Caco-2 (cell line): ENCODE measurements at regions not wholly inside any gene's neighbourhood (a gene's known extent, or its start where the extent isn't known, plus 50 kb on each side); places are given as distances from the start of the nearest gene placed in this dataset.
"Not testable (repeated sequence)": the region's sequence is repeated elsewhere in the genome, so short reads cannot be mapped to it uniquely, and the experiment has no call there.

Source experiments
- BruUV-seq: library from RNA; stranded (reverse); fragments of 400-500 nt; replicated peaks from 2 replicates; lab custom pipeline; 2021; lab: Mats Ljungman, UMichigan
- CTCF ChIA-PET: fragments of 300-600 bp; sonication (Branson Sonifier 250); formaldehyde crosslinking; loops from one replicate; lab custom pipeline; 2022; ENCODE audit warnings: antibody characterized with exemption; lab: Charles Lee
- POLR2A ChIA-PET: fragments of 300-600 bp; sonication (Branson Sonifier 250); formaldehyde crosslinking; loops from one replicate; lab custom pipeline; 2022; ENCODE audit warnings: antibody characterized with exemption; lab: Charles Lee
- DNase-seq, 2 experiments: peaks; one replicate each; pipeline versions ENCODE4 v3.0.0 to v3.0.0-alpha.2; 2020 to 2022
- H3K27me3 ChIP-seq: replicated peaks from 2 replicates; pipeline ENCODE4 v1.6.0; 2011; ENCODE audit warnings: low read length; ENCODE audit not compliant: control insufficient read depth, insufficient read depth
- H3K36me3 ChIP-seq: 2 replicates; pipeline ENCODE4 v1.5.1; 2011; ENCODE audit warnings: low read length; ENCODE audit not compliant: control insufficient read depth, insufficient read depth
- H3K4me1 ChIP-seq: fragments of 250-450 bp; sonication (Bioruptor Pico); 2 replicates; pipeline ENCODE4 v1.5.1; 2020; ENCODE audit warnings: mild to moderate bottlenecking
- H3K4me3 ChIP-seq: 2 replicates; pipeline ENCODE4 v1.5.1; 2011; ENCODE audit warnings: low read depth, mild to moderate bottlenecking, control low read depth, low read length
- H3K9me3 ChIP-seq: fragments of 250-450 bp; sonication (Bioruptor Pico); 2 replicates; pipeline ENCODE4 v1.5.1; 2020; ENCODE audit warnings: mild to moderate bottlenecking, moderate library complexity
- H3K27ac Mint-ChIP-seq: one replicate; pipeline ENCODE4 v1.8.0; 2022; ENCODE audit warnings: mixed read lengths; ENCODE audit not compliant: unreplicated experiment
- H3K27me3 Mint-ChIP-seq: one replicate; pipeline ENCODE4 v1.8.0; 2022; ENCODE audit warnings: mixed read lengths; ENCODE audit not compliant: insufficient read depth, unreplicated experiment
- H3K36me3 Mint-ChIP-seq: one replicate; pipeline ENCODE4 v1.8.0; 2022; ENCODE audit warnings: mild to moderate bottlenecking, mixed read lengths; ENCODE audit not compliant: insufficient read depth, unreplicated experiment
- H3K4me1 Mint-ChIP-seq: one replicate; pipeline ENCODE4 v1.8.0; 2022; ENCODE audit warnings: low read depth, mixed read lengths; ENCODE audit not compliant: unreplicated experiment
- H3K4me3 Mint-ChIP-seq: one replicate; pipeline ENCODE4 v1.8.0; 2022; ENCODE audit warnings: mild to moderate bottlenecking, moderate library complexity, mixed read lengths; ENCODE audit not compliant: unreplicated experiment
- H3K9me3 Mint-ChIP-seq: one replicate; pipeline ENCODE4 v1.8.0; 2022; ENCODE audit warnings: mixed read lengths; ENCODE audit not compliant: unreplicated experiment
- CTCF ChIP-seq, 2 experiments: fragments of 200-600 bp in 1 of 2; IDR thresholded peaks; 1 replicate in 1 of 2; 2 replicates in 1 of 2; pipeline versions ENCODE4 v1.5.1 to v1.8.0; 2011 to 2022; ENCODE audit warnings: antibody characterized with exemption in 1 of 2, control low read depth in 1 of 2, inconsistent platforms in 1 of 2, low read depth in 1 of 2, low read length in 1 of 2, mild to moderate bottlenecking in 1 of 2, moderate library complexity in 1 of 2; ENCODE audit not compliant: insufficient read depth in 1 of 2, severe bottlenecking in 1 of 2, unreplicated experiment in 1 of 2
- intact Hi-C: fragments of 100-400 bp; cut with micrococcal nuclease; formaldehyde crosslinking; loops from one replicate; pipeline ENCODE4 v1.10.0; 2022; ENCODE audit not compliant: unreplicated experiment

GRCh38 chr9:115340314-115340713 lies 222.4 kb upstream of the TNC start:
- H3K4me1 ChIP-seq = no peaks in the 10 kb centered on the region
- no TSS peak for BruUV-seq
- H3K36me3 Mint-ChIP-seq = no peaks in the 10 kb centered on the region
- no peaks in the 10 kb centered on the region for H3K27me3 Mint-ChIP-seq
- no peaks in the 10 kb centered on the region for H3K9me3 Mint-ChIP-seq
- intact Hi-C loops = no loop called here
- H3K4me3 Mint-ChIP-seq = no peak overlapping the region
- TF ChIP-seq CTCF (IDR thresholded peaks at IDR 0.05; ENCODE audit: insufficient read depth in 1 of 2, low read depth in 1 of 2, low read length in 1 of 2, severe bottlenecking in 1 of 2, unreplicated experiment in 1 of 2) = no peak
- H3K27ac Mint-ChIP-seq = no peak overlapping the region
- ChIA-PET POLR2A (no interaction called here), CTCF (no interaction called here)
- no peaks in the 10 kb centered on the region for H3K36me3 ChIP-seq
- no peak for DNase-seq
- H3K4me3 ChIP-seq = no peak overlapping the region
- no peaks in the 10 kb centered on the region for H3K4me1 Mint-ChIP-seq
- H3K27me3 ChIP-seq = no peaks in the 10 kb centered on the region
- no peaks in the 10 kb centered on the region for H3K9me3 ChIP-seq

GRCh38 chr9:115341426-115341825 lies 223.5 kb upstream of the TNC start:
- H3K27ac Mint-ChIP-seq = no peak overlapping the region
- BruUV-seq = no TSS peak
- no peaks in the 10 kb centered on the region for H3K36me3 Mint-ChIP-seq
- Histone ChIP-seq H3K4me3 (no peak overlapping the region), H3K36me3 (no peaks in the 10 kb centered on the region), H3K27me3 (no peaks in the 10 kb centered on the region), H3K9me3 (no peaks in the 10 kb centered on the region), H3K4me1 (no peaks in the 10 kb centered on the region; the same call in 1 of the 2 replicates)
- H3K4me1 Mint-ChIP-seq = no peaks in the 10 kb centered on the region
- CTCF ChIA-PET = no interaction called here
- POLR2A ChIA-PET = no interaction called here
- H3K27me3 Mint-ChIP-seq = no peaks in the 10 kb centered on the region
- H3K4me3 Mint-ChIP-seq = no peak overlapping the region
- no peak for DNase-seq
- H3K9me3 Mint-ChIP-seq = no peaks in the 10 kb centered on the region
- intact Hi-C loops = no loop called here
- no peak for TF ChIP-seq CTCF (IDR thresholded peaks at IDR 0.05; ENCODE audit: insufficient read depth in 1 of 2, low read depth in 1 of 2, low read length in 1 of 2, severe bottlenecking in 1 of 2, unreplicated experiment in 1 of 2)

- H3K4me1 ChIP-seq, H3K36me3 Mint-ChIP-seq, BruUV-seq, intact Hi-C loops, H3K36me3 ChIP-seq, H3K4me1 Mint-ChIP-seq, DNase-seq, H3K4me3 ChIP-seq, H3K9me3 ChIP-seq, POLR2A ChIA-PET, H3K27me3 Mint-ChIP-seq, H3K27me3 ChIP-seq, H3K4me3 Mint-ChIP-seq, CTCF ChIA-PET, H3K27ac Mint-ChIP-seq: not testable (repeated sequence)
- peaks cover 24% of the 10 kb centered on the region for H3K9me3 Mint-ChIP-seq
Observed at GRCh38 chr9:115347776-115348175, 229.8 kb upstream of the TNC start.

GRCh38 chr9:115348936-115349335 lies 231.0 kb upstream of the TNC start:
- H3K4me1 ChIP-seq, H3K9me3 ChIP-seq, H3K27ac Mint-ChIP-seq, intact Hi-C loops, H3K27me3 Mint-ChIP-seq, H3K27me3 ChIP-seq, POLR2A ChIA-PET, BruUV-seq, H3K36me3 Mint-ChIP-seq, H3K36me3 ChIP-seq, H3K4me1 Mint-ChIP-seq, CTCF ChIA-PET, H3K4me3 ChIP-seq, DNase-seq, H3K4me3 Mint-ChIP-seq: not testable (repeated sequence)
- H3K9me3 Mint-ChIP-seq = peaks cover 24% of the 10 kb centered on the region
